ENCODE measurements at regions not wholly inside any gene's neighbourhood (a gene's known extent, or its start where the extent isn't known, plus 50 kb on each side); places are given as distances from the start of the nearest gene placed in this dataset.

DNA sequence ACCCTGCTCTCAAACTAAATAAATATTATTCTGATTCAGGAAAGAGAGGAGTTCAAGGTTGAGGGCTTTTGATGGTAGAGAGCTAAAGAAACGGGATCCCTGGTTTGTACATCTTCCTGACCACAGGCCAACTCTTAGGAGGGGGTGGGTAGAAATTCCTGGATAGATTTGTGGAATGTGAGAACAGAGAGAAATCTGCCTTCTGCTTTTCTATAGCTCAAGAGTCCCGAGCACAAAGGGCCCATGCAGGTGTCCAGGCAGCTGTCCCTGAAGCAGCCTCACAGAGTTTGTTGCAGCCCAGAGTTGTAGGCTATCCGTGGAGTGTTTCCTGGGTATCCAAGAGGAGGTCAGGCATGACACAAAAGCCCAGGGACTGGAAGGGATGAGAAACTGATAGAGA lies 198.6 kb downstream of the BCAT1 start:
- H3K4me3 ChIP-seq: no peak overlapping the region
- H3K4me1 ChIP-seq: no peaks in the 10 kb centered on the region
- no peaks in the 10 kb centered on the region for H3K27me3 ChIP-seq
- no peak overlapping the region for H3K27ac ChIP-seq
- no peak for DNase-seq (ENCODE audit: low spot score in 2 of 2)
- no peaks in the 10 kb centered on the region for H3K9me3 ChIP-seq
- intact Hi-C loops (cut with DNase I): no loop called here
- no peaks in the 10 kb centered on the region for H3K36me3 ChIP-seq
- TF ChIP-seq, protein P1, sequence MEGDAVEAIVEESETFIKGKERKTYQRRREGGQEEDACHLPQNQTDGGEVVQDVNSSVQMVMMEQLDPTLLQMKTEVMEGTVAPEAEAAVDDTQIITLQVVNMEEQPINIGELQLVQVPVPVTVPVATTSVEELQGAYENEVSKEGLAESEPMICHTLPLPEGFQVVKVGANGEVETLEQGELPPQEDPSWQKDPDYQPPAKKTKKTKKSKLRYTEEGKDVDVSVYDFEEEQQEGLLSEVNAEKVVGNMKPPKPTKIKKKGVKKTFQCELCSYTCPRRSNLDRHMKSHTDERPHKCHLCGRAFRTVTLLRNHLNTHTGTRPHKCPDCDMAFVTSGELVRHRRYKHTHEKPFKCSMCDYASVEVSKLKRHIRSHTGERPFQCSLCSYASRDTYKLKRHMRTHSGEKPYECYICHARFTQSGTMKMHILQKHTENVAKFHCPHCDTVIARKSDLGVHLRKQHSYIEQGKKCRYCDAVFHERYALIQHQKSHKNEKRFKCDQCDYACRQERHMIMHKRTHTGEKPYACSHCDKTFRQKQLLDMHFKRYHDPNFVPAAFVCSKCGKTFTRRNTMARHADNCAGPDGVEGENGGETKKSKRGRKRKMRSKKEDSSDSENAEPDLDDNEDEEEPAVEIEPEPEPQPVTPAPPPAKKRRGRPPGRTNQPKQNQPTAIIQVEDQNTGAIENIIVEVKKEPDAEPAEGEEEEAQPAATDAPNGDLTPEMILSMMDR (IDR thresholded peaks at IDR 0.05): no peak

DNA sequence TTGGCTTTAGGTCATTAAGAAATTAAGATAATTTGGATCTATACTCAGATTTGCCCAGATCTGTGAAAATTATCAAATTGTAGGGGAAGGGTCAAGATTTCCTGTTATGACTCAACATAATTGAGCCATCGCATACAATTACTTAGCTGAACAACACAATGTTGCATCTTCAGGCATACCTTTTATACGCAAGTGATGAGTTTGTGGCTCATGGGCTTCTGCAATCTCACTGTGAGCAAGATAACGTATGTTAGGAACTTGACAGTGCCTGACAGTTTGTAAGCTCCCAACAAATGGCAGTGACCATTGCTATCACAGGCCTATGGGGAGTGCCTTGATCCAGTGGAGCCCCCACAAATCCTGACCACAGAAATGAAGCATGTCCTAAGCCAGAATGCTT lies 199.7 kb downstream of the BCAT1 start:
- Histone ChIP-seq H3K36me3 (no peaks in the 10 kb centered on the region), H3K4me1 (no peaks in the 10 kb centered on the region), H3K4me3 (no peak overlapping the region), H3K9me3 (no peaks in the 10 kb centered on the region), H3K27ac (no peak overlapping the region), H3K27me3 (no peaks in the 10 kb centered on the region)
- TF ChIP-seq, protein P1 (IDR thresholded peaks at IDR 0.05): no peak
- DNase-seq (ENCODE audit: low spot score in 2 of 2): no peak
- intact Hi-C loops (cut with DNase I): no loop called here

DNA sequence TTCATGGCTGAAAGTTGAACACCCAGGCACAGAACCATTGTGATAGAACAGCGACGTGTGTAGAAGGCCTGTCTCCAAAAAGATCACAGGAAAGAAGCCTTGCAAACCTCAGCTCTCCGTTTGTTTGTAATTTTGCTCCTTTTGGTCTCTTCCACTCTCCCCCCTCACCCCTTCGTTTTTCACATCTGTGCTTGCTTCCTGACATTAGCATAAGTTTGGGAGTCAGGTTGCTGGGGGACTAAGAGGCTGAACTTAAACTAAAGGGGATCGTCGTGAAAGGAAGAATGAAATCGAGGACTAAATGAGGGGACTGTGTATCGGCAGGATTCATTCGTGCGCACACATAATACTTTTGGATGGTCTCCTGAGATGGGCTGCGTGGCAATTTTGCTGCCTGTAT lies 200.6 kb downstream of the BCAT1 start:
- intact Hi-C loops (cut with DNase I): no loop called here
- no peaks in the 10 kb centered on the region for H3K9me3 ChIP-seq

DNA sequence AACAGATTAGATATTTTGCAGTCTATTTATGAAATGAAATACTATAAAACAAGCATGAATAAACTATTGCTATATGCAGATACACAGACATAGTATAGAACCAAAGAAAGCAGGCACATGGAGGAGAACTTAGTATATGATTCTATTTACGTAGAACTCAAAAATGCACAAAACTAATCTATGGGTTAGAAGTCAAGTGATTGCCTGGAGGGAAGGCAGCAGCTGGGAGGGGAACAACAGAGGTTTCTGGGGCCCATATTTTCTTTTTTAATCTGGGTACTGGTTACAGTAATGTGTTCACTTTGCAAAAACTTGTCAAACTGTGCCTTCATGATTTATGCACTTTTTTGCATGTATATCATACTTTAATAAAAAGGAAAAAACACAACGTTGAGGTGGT lies 202.0 kb downstream of the BCAT1 start:
- Histone ChIP-seq H3K36me3 (no peaks in the 10 kb centered on the region), H3K27me3 (no peaks in the 10 kb centered on the region), H3K9me3 (no peaks in the 10 kb centered on the region), H3K27ac (no peak overlapping the region), H3K4me3 (no peak overlapping the region), H3K4me1 (no peaks in the 10 kb centered on the region)
- TF ChIP-seq, protein P1 (IDR thresholded peaks at IDR 0.05): no peak
- intact Hi-C loops (cut with DNase I): no loop called here
- no peak for DNase-seq (ENCODE audit: low spot score in 2 of 2)

More for the DNA sequence above, 200.6 kb downstream of the BCAT1 start:
- Histone ChIP-seq H3K4me1 (no peaks in the 10 kb centered on the region), H3K36me3 (no peaks in the 10 kb centered on the region), H3K4me3 (no peak overlapping the region), H3K27me3 (no peaks in the 10 kb centered on the region), H3K27ac (no peak overlapping the region)
- TF ChIP-seq, protein P1 (IDR thresholded peaks at IDR 0.05): no peak
- no peak for DNase-seq (ENCODE audit: low spot score in 2 of 2)

DNA sequence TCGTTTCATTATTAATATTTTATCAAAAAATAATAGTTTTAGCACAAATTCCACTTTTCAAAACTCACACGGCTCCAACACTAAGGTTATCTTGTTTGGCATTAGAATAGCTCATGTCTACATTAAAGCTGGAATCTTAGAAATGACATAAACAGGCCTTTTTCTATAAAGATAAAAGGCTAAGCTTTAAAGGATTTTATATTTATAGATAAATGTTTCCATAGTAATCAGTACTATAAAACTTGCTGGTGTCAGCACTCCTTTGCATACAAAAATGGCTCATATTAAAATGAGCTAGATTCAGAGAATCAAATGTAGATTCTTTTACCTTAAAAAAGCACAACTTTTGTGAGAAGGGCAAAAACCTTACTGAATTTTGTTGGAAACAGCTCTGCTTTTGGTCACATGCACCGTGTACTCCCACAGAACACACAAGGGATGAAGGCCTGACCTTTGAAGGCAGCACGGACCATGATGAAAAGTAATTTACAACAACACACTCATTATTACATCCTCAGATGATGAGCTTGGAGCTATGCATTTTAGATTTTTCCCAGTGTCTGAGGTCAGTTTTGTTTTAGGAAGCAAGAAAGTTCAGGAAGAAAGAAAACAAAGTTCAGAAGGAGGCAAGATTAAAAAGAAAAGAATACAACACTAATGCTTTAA lies 202.8 kb downstream of the BCAT1 start:
- no peaks in the 10 kb centered on the region for H3K9me3 ChIP-seq
- H3K4me3 ChIP-seq: no peak overlapping the region
- DNase-seq (ENCODE audit: low spot score in 2 of 2): no peak
- H3K27ac ChIP-seq: no peak overlapping the region
- TF ChIP-seq, protein P1 (IDR thresholded peaks at IDR 0.05): no peak
- no peaks in the 10 kb centered on the region for H3K4me1 ChIP-seq
- H3K27me3 ChIP-seq: no peaks in the 10 kb centered on the region
- intact Hi-C loops (cut with DNase I): no loop called here
- no peaks in the 10 kb centered on the region for H3K36me3 ChIP-seq

Data from ascending aorta (tissue), 2 donors.